Activated T-cell treated with anti-CD3 and anti-CD28 coated beads for 48 hours (primary cell): ENCODE measurements at regions not wholly inside any gene's neighbourhood (a gene's known extent, or its start where the extent isn't known, plus 50 kb on each side); places are given as distances from the start of the nearest gene placed in this dataset.
"Not testable (repeated sequence)": the region's sequence is repeated elsewhere in the genome, so short reads cannot be mapped to it uniquely, and the experiment has no call there.

Experiments
- DNase-seq: peaks from one replicate; pipeline ENCODE4 v3.0.0-alpha.2; 2020; ENCODE audit warnings: low read depth

DNA sequence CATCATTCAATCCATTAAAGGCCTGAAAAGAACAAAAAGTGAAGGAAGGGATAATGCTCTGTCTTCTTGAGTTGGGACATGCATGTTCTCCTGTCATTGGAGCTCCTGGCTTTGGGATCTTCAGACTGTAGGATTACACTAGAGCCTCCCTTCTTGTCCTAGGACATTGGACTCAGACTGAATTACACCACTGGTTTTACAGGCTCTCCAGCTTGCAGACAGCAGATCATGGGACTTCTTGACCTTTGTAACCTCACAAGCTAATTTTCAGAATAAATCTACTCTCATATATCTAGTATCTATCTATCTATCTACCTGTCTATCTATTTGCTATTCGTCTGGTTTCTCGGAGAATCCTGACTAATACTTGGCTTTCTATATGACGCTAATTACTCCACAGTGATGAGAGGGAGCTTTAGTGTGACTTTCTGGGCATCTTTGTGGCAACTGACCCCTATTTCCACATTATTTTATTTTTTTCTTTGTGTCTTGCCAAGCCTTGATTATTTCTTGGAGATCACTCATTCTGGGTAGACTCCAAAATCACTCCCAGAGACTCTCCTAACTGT is 151.9 kb upstream of the ZNF184 start:
- no peak for DNase-seq

DNA sequence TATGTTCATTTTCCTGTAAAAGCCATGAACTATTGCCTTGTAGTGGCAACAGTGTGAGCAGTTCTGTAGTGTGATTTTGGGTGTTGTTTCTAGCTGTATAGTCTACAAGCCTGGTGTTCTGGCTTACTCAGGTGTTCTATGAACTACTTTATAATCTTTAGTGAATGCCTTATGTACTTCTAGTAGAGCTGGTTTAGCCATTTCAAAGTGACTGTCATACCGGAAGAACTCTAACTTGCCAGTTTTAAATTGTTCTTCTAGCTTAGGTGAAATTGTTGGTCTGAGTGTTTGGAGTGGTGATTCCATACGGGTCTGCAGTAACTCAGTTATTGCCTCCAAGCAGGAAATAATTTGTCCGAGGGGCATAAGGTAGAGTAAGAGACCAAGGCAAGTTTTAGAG is 150.2 kb upstream of the ZNF184 start:
- no peak for DNase-seq

DNA sequence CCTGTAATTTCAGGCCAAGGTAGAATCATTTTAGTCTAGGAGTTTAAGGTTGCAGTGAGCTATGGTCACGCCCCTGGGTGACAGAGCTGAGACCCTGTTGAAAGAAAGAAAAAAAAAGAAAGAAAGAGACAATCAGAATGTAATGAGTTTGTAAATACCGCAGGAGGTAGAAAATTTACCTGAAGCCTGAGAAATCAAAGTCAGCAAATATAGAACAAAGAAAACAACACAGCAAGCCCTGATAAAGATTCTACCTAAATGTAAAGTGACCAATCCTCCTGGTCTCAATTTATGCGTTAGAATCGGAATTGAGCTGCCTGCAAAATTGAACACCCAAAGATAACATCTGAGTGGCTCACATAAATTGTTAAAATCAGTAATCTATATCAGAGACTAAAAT is 146.5 kb upstream of the ZNF184 start:
- no peak for DNase-seq

DNA sequence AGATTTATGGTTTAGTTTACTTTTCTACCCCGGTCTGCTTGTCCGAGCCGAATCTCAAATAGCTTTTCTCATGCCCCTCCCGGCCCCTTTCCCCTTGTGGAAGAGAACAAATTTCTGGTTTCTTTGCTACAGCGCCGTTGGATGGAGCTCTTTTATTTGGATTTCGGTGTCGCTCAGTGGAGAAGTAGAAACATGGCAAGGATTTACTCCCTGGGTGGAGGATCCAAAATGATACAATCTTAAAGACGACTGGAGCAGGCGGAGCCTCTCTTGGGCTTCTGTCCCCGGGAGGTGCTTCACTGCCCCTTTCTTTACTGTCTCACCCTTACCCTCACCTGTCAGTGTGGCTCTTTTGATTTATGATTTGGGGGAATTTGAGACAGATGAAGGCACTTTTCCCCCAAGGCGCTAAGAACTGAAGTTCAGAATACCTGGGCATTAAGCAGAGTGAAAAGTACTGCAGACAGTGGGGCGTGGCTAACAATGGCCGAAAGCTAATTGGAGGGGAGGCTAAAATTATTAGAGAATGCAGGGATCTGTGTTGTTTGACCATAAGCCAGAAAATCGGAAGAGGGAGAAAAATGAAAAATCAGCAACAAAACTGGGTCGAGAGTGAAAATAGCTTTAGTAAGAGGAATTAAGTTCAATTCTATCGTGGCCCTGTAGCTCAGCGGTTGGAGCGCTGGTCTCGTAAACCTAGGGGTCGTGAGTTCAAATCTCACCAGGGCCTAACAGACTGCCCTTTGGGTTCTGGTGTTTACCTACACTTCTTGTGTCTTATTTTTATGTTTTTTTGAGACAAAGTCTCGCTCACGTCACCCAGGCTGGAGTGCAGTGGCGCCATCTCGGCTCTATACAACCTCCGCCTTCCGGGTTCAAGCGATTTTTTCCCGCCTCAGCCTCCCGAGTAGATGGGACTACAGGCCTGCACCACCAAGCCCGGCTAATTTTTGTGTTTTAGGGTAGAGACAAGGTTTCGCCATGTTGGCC is 145.1 kb upstream of the ZNF184 start:
- no peak for DNase-seq

DNA sequence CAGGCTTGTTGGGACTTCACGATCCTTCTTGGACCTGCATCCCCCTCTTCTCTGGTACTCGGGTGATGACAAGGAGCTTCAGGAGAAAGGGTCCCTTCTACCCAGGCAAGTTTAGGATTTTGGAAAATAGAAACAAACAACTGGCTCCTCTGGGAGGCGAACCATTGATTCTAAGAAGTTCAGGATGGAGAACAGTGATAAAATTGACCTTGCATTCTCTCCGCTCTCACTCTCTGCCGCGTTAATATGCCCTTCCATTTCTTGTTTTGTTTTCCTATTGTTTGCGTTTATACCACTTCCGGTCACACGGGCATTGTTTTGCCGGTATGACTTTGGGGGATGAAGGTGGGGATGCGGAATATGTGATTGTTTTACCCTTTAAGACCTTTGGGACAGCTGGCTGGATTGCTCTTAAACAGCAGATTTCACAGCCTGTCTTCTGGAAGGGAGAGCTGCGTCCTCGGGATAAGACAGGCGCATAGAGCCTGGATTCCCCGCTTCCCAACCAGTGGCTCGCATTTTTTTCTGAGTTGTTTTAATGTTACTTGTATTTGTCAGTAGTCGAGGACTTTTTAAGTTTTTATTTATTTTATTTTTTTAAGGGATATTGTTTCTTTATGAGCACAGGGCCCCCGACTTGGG is 144.3 kb upstream of the ZNF184 start:
- no peak for DNase-seq

DNA sequence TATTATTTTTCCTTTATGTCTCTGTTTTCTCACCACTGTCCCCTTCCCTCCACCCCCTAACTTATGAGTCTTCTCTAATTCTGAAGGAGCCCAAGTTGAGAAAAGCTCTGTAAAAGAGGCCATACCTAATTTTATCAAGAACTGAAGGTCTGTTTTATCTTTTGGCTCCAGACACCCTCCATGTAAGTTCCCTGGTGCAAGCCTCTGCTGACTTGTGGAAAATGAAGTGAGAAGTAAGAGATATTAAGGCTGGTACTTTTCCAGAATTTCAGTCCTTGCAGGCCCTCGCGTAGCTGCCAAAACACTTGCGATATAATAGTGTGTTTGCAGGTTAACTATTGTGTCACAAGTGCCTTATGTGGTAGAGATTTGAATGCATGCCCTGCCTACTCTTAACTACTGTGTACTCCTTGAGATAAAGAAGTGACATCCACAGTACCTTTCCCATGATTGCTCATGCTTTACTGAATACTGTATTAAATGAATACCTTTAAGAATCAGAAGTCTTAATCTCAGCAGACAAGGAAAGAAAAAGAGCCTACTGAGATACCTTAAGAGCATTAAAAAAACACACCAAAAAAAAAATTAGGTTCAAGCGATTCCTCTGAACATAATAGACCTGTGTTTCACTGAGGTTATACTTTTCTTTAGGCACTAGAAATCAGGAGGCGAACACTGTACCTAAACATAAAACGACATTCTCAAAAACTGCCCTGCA is 143.6 kb upstream of the ZNF184 start:
- DNase-seq, result no peak

DNA sequence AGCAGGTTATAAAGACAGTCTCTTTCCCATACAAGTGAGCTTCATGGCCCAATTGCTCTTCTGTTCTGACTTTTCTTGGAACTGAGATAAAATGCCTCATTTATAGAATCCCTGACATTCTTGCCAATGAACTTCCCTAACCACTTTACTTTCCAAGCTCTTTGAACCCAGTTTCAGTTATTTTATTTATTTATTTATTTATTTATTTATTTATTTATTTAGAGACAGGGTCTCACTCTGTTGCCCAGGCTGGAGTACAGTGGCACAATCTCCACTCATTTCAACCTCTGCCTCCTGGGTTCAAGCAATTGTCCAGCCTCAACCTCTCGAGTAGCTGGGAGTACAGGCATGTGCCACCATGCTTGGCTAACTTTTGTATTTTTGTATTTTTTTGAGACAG is 138.5 kb upstream of the ZNF184 start:
- DNase-seq, result no peak

DNA sequence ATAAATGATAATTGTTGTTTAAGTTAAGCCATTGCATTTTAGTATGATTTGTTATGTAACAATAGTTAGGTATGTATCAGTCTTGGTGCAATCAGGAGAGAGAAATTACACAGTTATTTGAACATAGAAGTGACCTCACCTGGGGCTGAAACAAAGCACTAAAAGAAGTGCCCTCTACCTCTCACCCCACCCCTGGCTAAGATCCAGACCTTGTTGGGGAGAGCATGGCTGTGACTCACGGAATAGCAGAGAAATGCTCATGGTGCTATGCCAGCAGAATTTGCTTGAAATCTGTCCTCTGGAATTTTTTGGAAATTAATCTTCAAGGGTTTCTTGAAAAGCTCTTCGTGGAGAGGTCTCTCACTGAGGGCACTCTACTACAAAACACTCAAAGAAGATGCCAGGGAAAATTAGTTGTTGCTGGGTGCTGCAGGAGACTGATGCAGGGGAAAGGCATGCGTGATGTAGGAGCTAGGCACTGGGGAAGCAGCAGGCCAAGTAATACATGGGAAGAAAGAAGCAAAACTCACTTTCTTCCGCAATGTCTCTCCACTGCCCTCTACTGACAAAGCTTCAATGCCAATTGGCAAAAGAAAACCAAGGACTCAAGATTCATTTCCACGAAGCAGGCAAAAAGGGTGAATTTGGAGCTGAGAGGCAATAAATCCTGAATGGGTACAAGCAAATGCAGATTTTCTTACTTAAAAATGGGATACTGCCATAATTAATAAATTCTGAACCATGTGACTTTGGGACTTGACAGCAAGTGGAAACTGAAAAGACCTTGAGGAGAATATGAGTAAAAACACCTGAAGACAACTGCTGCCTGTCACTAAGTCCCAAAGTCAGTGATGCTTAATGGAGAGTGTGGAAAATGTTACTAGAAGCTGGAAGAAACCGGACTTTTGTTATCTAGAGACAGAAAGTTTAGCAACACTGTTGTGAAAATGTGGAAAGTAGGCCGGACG is 136.3 kb upstream of the ZNF184 start:
- no peak for DNase-seq

DNA sequence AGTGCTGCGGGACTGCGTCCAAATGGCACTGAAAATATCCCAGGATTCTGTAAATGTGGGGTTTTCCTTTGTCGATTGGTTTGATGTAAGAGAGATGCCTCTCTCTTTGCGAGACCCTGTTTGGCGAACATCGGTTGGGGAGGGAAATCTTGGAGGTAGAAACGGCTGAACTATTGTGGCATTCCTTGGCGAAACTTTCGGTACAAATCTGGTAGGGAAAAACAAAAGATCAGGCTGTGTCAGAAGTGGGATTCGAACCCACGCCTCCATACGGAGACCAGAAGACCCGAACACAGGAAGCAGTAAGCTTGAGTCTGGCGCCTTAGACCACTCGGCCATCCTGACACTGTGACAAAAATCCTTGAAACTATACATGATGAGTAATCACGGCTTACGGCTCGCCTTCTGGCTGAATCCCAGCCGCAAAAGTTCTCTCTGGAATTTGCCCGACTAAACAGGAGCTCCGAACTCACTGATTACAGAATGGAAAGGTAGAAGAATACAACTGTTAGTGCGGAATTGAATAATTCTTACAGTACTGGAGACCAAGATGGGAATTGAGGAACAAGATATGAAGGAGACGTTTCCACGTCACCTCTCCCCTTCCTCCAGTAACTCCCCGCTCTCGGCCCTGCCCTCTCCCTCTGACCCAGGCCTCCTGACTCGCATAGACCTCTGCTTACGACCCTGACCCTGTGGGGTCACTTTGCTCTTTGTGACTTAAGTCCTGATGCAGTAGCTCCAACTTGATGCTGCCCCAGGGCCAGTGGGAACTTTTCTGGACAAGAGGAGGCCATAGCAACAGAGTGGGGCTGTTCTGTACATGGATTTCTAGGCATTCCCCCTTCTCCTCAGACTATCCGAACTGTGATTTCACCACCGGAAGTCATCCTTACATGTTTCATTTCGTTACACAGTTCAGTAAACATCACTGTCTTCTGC is 132.8 kb upstream of the ZNF184 start:
- DNase-seq, result peak; percentile 27

DNA sequence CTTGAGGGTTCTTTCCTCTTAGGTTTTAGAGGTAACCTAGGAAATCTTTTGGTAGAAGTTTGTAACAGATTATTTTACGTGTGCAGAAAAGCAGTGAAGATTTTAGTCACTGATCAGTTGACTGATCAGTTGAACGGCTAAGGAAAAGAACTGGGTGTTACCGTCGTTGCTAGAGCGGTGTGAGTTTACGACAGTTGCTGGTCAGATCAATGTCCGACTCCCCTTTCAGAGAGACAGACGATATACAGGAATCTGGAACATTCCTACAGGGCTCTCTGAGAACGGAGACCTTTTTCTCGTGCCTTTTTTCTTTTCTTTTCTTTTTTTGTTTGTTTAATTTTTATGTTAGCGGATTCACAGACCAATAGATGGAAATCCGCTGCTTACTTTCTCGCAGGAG is 132.1 kb upstream of the ZNF184 start:
- DNase-seq, result no peak

DNA sequence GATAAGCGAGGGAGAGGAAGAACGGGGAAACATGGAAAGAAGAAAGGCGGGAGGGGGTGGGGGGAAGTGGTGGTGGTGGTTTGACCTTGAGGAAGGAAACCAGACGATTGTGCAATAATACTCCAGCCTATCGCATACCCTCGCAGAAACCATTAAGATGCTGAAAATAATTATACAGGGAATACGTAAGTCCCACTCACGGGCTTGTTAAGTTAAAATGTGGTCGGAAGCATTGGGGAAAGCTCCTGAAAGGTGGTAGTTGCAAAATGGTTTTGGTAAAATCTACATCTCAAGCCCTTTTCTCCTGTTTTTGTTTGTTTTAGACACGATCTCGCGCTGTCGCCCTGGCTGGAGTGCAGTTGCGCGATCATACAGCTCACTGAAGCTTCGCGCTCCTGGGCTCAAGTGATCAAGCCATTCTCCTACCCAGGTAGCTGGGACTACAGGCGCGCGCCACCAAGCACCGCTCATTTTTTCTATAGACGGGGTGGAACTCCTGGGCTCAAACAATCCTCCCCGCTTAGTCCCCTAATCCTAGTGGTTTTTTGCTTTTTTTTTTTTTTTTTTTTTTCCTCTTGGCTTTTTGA is 128.9 kb upstream of the ZNF184 start:
- no peak for DNase-seq

DNA sequence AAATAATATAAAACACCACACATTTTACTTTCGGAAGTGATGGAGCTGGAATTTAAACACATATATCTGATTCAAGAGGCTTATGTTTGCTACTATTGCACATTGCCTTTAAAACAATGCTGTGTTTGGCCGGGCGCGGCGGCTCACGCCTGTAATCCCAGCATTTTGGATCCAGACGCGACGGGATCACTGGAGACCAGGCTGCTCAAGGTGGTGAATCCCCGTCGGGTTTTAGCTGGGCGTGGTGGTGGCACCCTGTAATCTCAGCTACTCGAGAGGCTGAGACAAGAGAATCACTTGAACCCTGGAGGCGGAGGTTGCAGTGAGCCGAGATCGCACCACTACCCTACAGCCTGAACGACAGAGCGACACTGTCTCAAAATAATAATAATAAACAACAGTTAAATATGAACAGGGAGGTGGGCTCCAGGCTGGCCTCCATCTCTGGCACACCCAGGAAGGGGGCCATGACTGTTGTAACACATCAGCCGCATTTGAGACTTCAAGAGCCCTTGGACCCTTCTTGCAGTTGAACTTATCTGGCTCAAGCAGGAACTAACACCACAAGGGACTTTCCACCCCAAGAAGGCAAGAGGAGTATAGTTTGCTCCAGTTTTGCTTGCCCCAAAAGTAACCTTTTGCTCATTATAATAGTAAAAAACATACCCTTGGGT is 127.1 kb upstream of the ZNF184 start:
- DNase-seq, result no peak

DNA sequence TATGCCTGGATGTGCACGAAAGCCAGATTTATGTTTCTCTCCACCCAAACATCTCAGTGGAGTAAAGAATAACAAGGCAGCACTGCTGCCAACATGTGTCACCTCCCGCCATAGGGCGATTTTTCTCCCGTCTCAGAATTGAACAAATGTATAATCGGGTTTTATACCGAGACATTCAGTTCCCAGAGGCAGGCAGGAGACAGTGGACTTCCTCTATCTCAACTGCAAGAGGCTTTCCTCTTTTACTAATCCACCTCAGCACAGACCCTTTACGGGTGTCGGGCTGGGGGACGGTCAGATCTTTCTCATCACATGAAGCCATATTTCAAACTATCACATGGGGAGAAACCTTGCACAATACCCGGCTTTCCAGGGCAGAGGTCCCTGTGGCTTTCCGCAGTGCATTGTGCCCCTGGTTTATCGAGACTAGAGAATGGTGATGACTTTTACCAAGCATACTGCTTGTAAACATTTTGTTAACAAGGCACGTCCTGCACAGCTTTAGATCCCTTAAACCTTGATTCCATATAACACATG is 124.2 kb upstream of the ZNF184 start:
- DNase-seq, result not testable (repeated sequence)

DNA sequence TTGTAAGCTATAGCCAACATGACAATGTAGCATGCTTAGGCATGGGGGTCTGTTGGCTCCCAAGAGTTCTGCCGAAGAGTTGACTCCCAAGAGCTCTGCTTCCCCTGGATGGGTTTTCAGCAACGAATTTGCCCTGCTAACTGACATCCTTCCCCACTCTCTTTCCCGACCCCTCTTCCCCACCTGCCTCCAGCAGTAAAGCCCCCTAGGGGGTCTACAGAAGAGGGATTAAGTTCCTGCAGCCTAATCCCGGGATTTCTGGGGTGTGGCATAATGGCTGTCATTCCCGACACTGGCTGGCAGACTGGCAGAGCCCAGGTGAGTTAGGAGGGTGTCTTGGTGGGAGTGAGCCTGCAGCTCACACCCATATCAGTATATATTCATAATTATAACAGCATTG is 121.0 kb upstream of the ZNF184 start:
- no peak for DNase-seq

DNA sequence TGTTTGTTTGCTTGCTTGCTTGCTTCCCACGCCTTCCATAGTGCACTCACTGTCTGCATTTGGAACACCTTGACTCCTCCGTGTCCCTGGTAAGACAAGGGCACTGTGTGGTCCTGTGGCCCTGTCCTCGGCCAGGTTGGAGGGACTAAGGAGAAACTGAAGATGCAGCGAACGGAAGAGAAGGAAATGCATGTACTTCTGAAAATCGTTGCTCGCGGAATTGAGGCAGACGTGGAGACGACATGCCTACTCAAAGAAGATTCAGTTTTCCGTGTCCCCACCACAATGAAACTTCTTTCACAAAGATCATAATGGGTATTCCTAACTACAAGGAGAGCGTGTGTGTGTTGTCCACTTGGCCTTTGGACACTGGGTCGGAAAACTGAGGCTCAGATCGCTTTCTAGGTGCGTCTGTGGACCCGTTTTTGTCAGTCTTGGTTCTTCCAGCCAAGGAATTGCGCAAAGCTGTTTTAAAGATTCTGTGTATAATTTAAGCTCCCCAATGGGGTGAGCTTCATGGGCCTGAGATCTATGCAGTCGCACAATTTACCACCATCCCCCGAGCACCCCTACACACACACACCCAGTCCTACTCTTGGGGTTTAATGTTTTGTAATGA is 120.4 kb upstream of the ZNF184 start:
- no peak for DNase-seq

DNA sequence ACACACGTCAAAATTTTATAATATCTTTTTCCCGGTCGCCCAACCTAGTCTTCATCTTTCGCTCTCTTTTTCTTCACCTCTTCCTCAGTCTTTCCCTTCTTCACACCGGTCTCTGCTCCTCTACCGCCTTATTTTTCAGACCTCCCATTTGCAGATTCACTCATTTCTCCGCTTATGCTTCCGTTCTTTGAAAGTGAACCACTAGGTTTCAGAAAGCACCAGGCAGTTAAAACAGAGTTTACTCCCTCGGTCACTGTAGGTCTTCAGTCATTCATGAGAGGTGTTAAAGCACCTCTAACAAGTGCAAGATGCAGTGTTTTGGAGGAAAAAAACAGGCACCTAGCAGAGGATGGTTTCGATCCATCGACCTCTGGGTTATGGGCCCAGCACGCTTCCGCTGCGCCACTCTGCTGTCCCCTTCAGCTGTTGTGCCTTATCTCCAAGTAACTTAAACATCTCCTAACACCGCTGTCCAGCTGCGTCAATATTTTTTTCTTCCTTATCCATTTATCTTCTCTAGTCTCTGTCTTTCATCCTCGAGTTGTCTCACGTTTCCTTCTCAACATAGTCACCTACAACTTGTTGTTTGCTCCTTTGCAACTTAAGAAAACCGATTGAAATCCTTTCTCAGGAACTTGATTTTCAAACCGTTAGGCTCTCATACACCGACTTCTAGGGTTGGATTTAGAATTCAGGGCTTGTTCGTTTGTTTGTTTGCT is 119.7 kb upstream of the ZNF184 start:
- DNase-seq, result peak; percentile 54

DNA sequence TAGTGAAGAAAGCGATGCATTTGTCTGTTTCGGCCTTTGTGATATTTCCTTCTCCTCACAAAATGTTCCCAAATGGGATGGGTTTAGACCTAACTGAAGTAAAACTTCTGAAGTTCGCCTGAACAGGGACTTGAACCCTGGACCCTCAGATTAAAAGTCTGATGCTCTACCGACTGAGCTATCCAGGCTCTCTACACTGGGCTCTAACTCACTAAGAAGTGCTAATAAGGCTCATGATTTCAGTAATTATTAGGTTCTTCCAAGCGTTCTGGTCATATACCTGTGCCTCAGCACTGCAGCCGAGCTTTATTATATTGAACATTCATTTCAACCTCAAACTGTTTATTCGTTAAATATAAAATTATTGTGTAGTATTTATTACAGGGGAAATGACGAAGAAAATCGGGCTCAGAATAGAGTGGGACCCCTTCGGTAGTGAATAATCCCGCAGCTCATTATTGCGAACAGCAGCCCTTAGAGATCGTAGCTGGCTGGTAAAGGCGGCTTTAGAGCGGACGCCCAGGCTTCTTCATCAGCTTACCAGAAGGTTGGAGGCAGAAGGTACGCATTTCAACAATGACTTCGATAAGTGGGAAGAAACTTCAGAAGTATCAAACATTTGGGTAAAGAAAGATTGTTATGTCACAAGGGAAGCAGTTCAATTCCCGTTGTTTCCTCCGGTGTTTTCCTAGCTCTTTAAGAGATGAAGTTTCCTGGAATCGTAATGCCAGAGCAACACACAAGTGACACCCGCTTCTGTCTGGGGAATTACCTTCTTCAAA is 119.0 kb upstream of the ZNF184 start:
- no peak for DNase-seq
